Endodermal cell (in vitro differentiated cells): ENCODE measurements at regions not wholly inside any gene's neighbourhood (a gene's known extent, or its start where the extent isn't known, plus 50 kb on each side); places are given as distances from the start of the nearest gene placed in this dataset.

Source experiments
- DNase-seq: peaks from one replicate; pipeline ENCODE4 v3.0.0-alpha.2; 2017
- H3K27ac ChIP-seq: 2 replicates; pipeline ENCODE4 v1.5.1; 2013; ENCODE audit warnings: mild to moderate bottlenecking, low read depth, low read length, moderate library complexity
- H3K27me3 ChIP-seq: 2 replicates; pipeline ENCODE4 v1.6.1; 2013; ENCODE audit warnings: mild to moderate bottlenecking, low read length, moderate library complexity; ENCODE audit not compliant: insufficient read depth, control insufficient read depth, poor library complexity, severe bottlenecking
- H3K36me3 ChIP-seq: 2 replicates; pipeline ENCODE4 v1.7.0; 2013; ENCODE audit warnings: mild to moderate bottlenecking, low read length, moderate library complexity; ENCODE audit not compliant: control insufficient read depth, insufficient read depth
- H3K4me1 ChIP-seq: one replicate; pipeline ENCODE4 v1.7.0; 2013; ENCODE audit warnings: low read length; ENCODE audit not compliant: control insufficient read depth, insufficient read depth
- H3K4me3 ChIP-seq: 2 replicates; pipeline ENCODE4 v1.5.1; 2013; ENCODE audit warnings: mild to moderate bottlenecking, low read length, moderate library complexity
- H3K9ac ChIP-seq: 2 replicates; pipeline ENCODE4 v1.6.1; 2013; ENCODE audit warnings: mild to moderate bottlenecking, low read length, moderate library complexity; ENCODE audit not compliant: poor library complexity, severe bottlenecking; ENCODE audit errors: extremely low read depth
- H3K9me3 ChIP-seq: 2 replicates; pipeline ENCODE4 v1.6.1; 2013; ENCODE audit warnings: mild to moderate bottlenecking, low read length, moderate library complexity; ENCODE audit not compliant: control insufficient read depth
- H3K27ac Mint-ChIP-seq: 2 replicates; pipeline ENCODE4 v1.8.0; 2020; ENCODE audit warnings: mixed read lengths
- H3K27me3 Mint-ChIP-seq: 2 replicates; pipeline ENCODE4 v1.8.0; 2021; ENCODE audit warnings: mild to moderate bottlenecking, mixed read lengths; ENCODE audit not compliant: insufficient read depth
- H3K36me3 Mint-ChIP-seq: 2 replicates; pipeline ENCODE4 v1.8.0; 2020; ENCODE audit warnings: low read depth, mixed read lengths
- H3K4me1 Mint-ChIP-seq: 2 replicates; pipeline ENCODE4 v1.8.0; 2020; ENCODE audit warnings: mixed read lengths
- H3K4me3 Mint-ChIP-seq: 2 replicates; pipeline ENCODE4 v1.8.0; 2020; ENCODE audit warnings: mild to moderate bottlenecking, moderate library complexity, mixed read lengths
- H3K9me3 Mint-ChIP-seq: 2 replicates; pipeline ENCODE4 v1.8.0; 2020; ENCODE audit warnings: mild to moderate bottlenecking, mixed read lengths
- CTCF ChIP-seq: fragments of 200-600 bp; sonication (generic); conservative IDR thresholded peaks from 2 replicates; pipeline ENCODE4 v1.5.0; 2021; ENCODE audit warnings: antibody characterized with exemption, mild to moderate bottlenecking
- WGBS, 2 experiments: methylation state at CpG; one replicate each; pipeline versions ENCODE4 v1.1.5 to v1.1.7; 2013; ENCODE audit warnings: missing lambda C conversion rate in 2 of 2, mixed read lengths in 1 of 2; ENCODE audit not compliant: insufficient coverage in 1 of 2, insufficient read length in 1 of 2; 5-methylcytosine and 5-hydroxymethylcytosine counted together

- H3K4me1 Mint-ChIP-seq, result peaks cover 11% of the 10 kb centered on the region
- 87 to 98% methylated on average over 8 to 9 of the region's 10 CpGs for WGBS, 2 experiments
- H3K27ac ChIP-seq, result no peak overlapping the region
- no peak for TF ChIP-seq CTCF
- H3K36me3 Mint-ChIP-seq, result no peaks in the 10 kb centered on the region
- H3K4me1 ChIP-seq, result no peaks in the 10 kb centered on the region
- no peaks in the 10 kb centered on the region for H3K27me3 ChIP-seq
- no peak overlapping the region for H3K4me3 Mint-ChIP-seq
- DNase-seq, result no peak
- H3K36me3 ChIP-seq, result no peaks in the 10 kb centered on the region
- H3K4me3 ChIP-seq, result no peak overlapping the region
- H3K27ac Mint-ChIP-seq, result no peak overlapping the region
- H3K9me3 ChIP-seq, result peaks cover 8% of the 10 kb centered on the region
- H3K9me3 Mint-ChIP-seq, result peaks cover 6% of the 10 kb centered on the region
- H3K27me3 Mint-ChIP-seq, result no peaks in the 10 kb centered on the region
- H3K9ac ChIP-seq, result no peak overlapping the region
Observed at GRCh38 chr14:85234156-85235025, 295.6 kb upstream of the FLRT2 start.

DNA sequence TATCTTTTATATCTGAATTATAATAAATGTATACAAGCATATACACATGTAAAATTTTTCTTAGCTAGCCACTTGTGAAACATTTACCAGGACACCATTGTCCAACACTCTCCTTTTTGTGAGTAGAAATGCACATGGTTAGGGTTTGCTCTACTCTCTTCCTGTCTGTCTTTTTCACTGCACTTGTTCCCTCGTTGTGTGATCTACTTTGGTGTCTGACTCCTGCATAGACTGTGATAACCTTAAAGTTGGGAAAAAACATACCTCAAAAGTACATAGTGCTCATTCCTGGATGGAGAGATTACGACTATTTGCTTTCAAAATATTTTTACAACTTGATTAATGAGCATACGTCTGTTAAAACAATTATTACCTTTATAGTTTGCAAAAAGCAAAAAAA is 294.1 kb upstream of the FLRT2 start:
- Histone ChIP-seq H3K9me3 (peaks cover 4% of the 10 kb centered on the region), H3K27me3 (no peaks in the 10 kb centered on the region), H3K4me3 (no peak overlapping the region), H3K36me3 (no peaks in the 10 kb centered on the region), H3K27ac (no peak overlapping the region), H3K9ac (no peak overlapping the region), H3K4me1 (no peaks in the 10 kb centered on the region)
- TF ChIP-seq CTCF, result no peak
- no peak overlapping the region for H3K4me3 Mint-ChIP-seq
- peaks cover 11% of the 10 kb centered on the region for H3K4me1 Mint-ChIP-seq
- H3K27ac Mint-ChIP-seq, result no peak overlapping the region
- peaks cover 1% of the 10 kb centered on the region for H3K9me3 Mint-ChIP-seq
- 88% methylated on average over 2 to 3 of the region's 3 CpGs for WGBS, 2 experiments
- no peak for DNase-seq
- H3K36me3 Mint-ChIP-seq, result no peaks in the 10 kb centered on the region
- no peaks in the 10 kb centered on the region for H3K27me3 Mint-ChIP-seq

DNA sequence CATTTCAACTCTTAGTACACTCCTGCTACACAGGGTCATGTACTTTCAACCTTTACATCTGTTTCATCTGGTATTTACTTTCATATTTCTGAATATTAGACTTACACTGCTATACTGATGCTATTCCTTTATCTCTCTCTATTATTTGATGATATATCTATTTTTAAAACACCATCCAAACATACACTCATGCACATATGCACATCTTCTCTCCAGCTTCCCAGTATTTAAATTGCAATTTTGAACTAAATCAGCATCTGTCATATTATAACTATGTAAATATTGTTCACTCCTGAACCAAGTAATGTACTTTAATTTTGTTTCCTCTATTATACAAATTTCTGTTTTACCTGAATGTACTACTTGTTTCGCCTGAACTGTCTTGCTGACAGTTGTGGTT is 293.6 kb upstream of the FLRT2 start:
- WGBS, 2 experiments, result 20 to 38% methylated on average over 1 of the region's 1 CpG
- Mint-ChIP-seq H3K27ac (no peak overlapping the region), H3K4me1 (peaks cover 11% of the 10 kb centered on the region), H3K4me3 (no peak overlapping the region), H3K27me3 (no peaks in the 10 kb centered on the region), H3K36me3 (no peaks in the 10 kb centered on the region), H3K9me3 (no peaks in the 10 kb centered on the region)
- no peak overlapping the region for H3K27ac ChIP-seq
- TF ChIP-seq CTCF, result no peak
- H3K36me3 ChIP-seq, result no peaks in the 10 kb centered on the region
- H3K9me3 ChIP-seq, result no peaks in the 10 kb centered on the region
- H3K4me3 ChIP-seq, result no peak overlapping the region
- H3K4me1 ChIP-seq, result no peaks in the 10 kb centered on the region
- no peak for DNase-seq
- no peak overlapping the region for H3K9ac ChIP-seq
- no peaks in the 10 kb centered on the region for H3K27me3 ChIP-seq
